ENCODE measurements at regions not wholly inside any gene's neighbourhood (a gene's known extent, or its start where the extent isn't known, plus 50 kb on each side); places are given as distances from the start of the nearest gene placed in this dataset.
"Not testable (repeated sequence)": the region's sequence is repeated elsewhere in the genome, so short reads cannot be mapped to it uniquely, and the experiment has no call there.

GRCh38 chr4:31259119-31259518 is 539.0 kb downstream of the PCDH7 start:
- DNase-seq (peak in 1 of 5 donors; percentile 56), FAIRE-seq (no peak)
- no peaks in the 10 kb centered on the region for H3K36me3 ChIP-seq (ENCODE audit: control insufficient read depth in 2 of 3, insufficient read depth in 3 of 3, low read length in 3 of 3)
- H3K4me1 ChIP-seq (ENCODE audit: control insufficient read depth in 2 of 3, insufficient read depth in 2 of 3, low read depth in 1 of 3, low read length in 3 of 3): no peaks in the 10 kb centered on the region
- TF ChIP-seq CTCF (IDR thresholded peaks at IDR 0.05; ENCODE audit: borderline replicate concordance, extremely low read depth, insufficient read depth): no peak
- no peak overlapping the region for H3K27ac ChIP-seq (ENCODE audit: low read depth in 2 of 2, low read length in 2 of 2)
- no peak overlapping the region for H3K9ac ChIP-seq (ENCODE audit: low read length in 3 of 3)
- H3K4me3 ChIP-seq (ENCODE audit: low read length in 3 of 3): no peak overlapping the region
- intact Hi-C loops (cut with DNase I): no loop called here
- H3K9me3 ChIP-seq (ENCODE audit: control insufficient read depth in 2 of 3, insufficient read depth in 1 of 3, low read length in 3 of 3): no peaks in the 10 kb centered on the region
- no peaks in the 10 kb centered on the region for H3K27me3 ChIP-seq (ENCODE audit: control insufficient read depth, insufficient read depth, low read length)

GRCh38 chr4:31261632-31262031 is 541.5 kb downstream of the PCDH7 start:
- DNase-seq (no peak), FAIRE-seq (no peak)
- H3K27ac ChIP-seq (ENCODE audit: low read depth in 2 of 2, low read length in 2 of 2): no peak overlapping the region
- no peaks in the 10 kb centered on the region for H3K4me1 ChIP-seq (ENCODE audit: control insufficient read depth in 2 of 3, insufficient read depth in 2 of 3, low read depth in 1 of 3, low read length in 3 of 3)
- no peak overlapping the region for H3K9ac ChIP-seq (ENCODE audit: low read length in 3 of 3)
- intact Hi-C loops (cut with DNase I): no loop called here
- no peaks in the 10 kb centered on the region for H3K9me3 ChIP-seq (ENCODE audit: control insufficient read depth in 2 of 3, insufficient read depth in 1 of 3, low read length in 3 of 3)
- no peak overlapping the region for H3K4me3 ChIP-seq (ENCODE audit: low read length in 3 of 3)
- TF ChIP-seq CTCF (IDR thresholded peaks at IDR 0.05; ENCODE audit: borderline replicate concordance, extremely low read depth, insufficient read depth): no peak
- H3K27me3 ChIP-seq (ENCODE audit: control insufficient read depth, insufficient read depth, low read length): no peaks in the 10 kb centered on the region
- no peaks in the 10 kb centered on the region for H3K36me3 ChIP-seq (ENCODE audit: control insufficient read depth in 2 of 3, insufficient read depth in 3 of 3, low read length in 3 of 3)

GRCh38 chr4:31266094-31266493 is 545.9 kb downstream of the PCDH7 start:
- H3K36me3 ChIP-seq (ENCODE audit: control insufficient read depth in 2 of 3, insufficient read depth in 3 of 3, low read length in 3 of 3); H3K9ac ChIP-seq (ENCODE audit: low read length in 3 of 3); H3K27me3 ChIP-seq (ENCODE audit: control insufficient read depth, insufficient read depth, low read length); H3K9me3 ChIP-seq (ENCODE audit: control insufficient read depth in 2 of 3, insufficient read depth in 1 of 3, low read length in 3 of 3); H3K4me3 ChIP-seq (ENCODE audit: low read length in 3 of 3); DNase-seq; FAIRE-seq; intact Hi-C loops (cut with DNase I); H3K27ac ChIP-seq (ENCODE audit: low read depth in 2 of 2, low read length in 2 of 2); H3K4me1 ChIP-seq (ENCODE audit: control insufficient read depth in 2 of 3, insufficient read depth in 2 of 3, low read depth in 1 of 3, low read length in 3 of 3): not testable (repeated sequence)

GRCh38 chr4:31272331-31273061 is 552.3 kb downstream of the PCDH7 start:
- intact Hi-C loops (cut with DNase I): no loop called here
- no peak for TF ChIP-seq CTCF (IDR thresholded peaks at IDR 0.05; ENCODE audit: borderline replicate concordance, extremely low read depth, insufficient read depth)
- Histone ChIP-seq H3K9ac (ENCODE audit: low read length in 3 of 3) (no peak overlapping the region), H3K27me3 (ENCODE audit: control insufficient read depth, insufficient read depth, low read length) (no peaks in the 10 kb centered on the region), H3K4me1 (ENCODE audit: control insufficient read depth in 2 of 3, insufficient read depth in 2 of 3, low read depth in 1 of 3, low read length in 3 of 3) (no peaks in the 10 kb centered on the region), H3K36me3 (ENCODE audit: control insufficient read depth in 2 of 3, insufficient read depth in 3 of 3, low read length in 3 of 3) (no peaks in the 10 kb centered on the region), H3K9me3 (ENCODE audit: control insufficient read depth in 2 of 3, insufficient read depth in 1 of 3, low read length in 3 of 3) (no peaks in the 10 kb centered on the region), H3K4me3 (ENCODE audit: low read length in 3 of 3) (no peak overlapping the region), H3K27ac (ENCODE audit: low read depth in 2 of 2, low read length in 2 of 2) (no peak overlapping the region)
- FAIRE-seq: no peak
- no peak for DNase-seq

Data from kidney (tissue), 13 donors.